GM19025 (cell line): ENCODE measurements at regions not wholly inside any gene's neighbourhood (a gene's known extent, or its start where the extent isn't known, plus 50 kb on each side); places are given as distances from the start of the nearest gene placed in this dataset.
"Not testable (repeated sequence)": the region's sequence is repeated elsewhere in the genome, so short reads cannot be mapped to it uniquely, and the experiment has no call there.

Experiments
- ATAC-seq: cut with Tn5 transposase; IDR thresholded peaks from one replicate; pipeline ENCODE4 v1.9.1; 2021; ENCODE audit warnings: mild to moderate bottlenecking, low read depth, moderate library complexity; ENCODE audit not compliant: unreplicated experiment

DNA sequence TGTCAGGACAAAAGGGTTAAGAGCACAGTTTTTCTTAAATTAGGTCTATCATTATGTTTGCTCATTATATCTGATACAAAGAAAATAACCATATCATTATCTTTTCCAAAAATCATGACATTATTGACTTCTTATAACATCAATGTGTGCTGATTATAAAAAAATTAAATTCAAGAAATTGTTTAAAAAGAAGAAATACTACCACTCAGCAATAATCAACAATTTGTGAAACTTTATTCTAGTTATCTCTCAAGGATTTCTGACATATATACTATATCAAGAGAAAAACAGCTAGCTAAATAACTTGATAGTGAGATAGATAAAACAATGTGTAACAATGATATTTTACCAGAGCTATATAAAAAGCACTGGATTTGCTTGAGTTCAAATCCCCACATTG, 360.7 kb upstream of the PHF14 start:
- ATAC-seq: no peak

DNA sequence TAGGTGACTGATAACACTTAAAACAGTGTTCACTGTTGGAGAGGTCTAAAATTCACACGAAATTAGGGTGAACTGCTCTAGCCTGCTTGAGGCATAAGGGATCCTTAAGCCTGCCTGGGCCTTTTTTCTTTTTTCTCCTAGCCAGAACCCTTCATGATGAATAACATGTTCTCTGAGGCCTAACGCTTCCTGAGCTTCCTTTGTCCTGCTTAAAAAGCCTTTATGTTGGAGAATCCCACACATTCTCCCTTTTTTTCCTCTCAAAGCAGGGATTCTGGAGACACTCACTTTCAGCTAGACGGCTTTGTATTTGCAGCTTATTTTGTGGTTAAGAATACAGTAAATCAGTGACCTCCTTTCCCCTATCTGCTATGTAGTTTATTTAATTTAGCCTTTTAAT, 354.7 kb upstream of the PHF14 start:
- ATAC-seq: no peak

GRCh38 chr7:10632712-10633111, 341.0 kb upstream of the PHF14 start:
- ATAC-seq: no peak

DNA sequence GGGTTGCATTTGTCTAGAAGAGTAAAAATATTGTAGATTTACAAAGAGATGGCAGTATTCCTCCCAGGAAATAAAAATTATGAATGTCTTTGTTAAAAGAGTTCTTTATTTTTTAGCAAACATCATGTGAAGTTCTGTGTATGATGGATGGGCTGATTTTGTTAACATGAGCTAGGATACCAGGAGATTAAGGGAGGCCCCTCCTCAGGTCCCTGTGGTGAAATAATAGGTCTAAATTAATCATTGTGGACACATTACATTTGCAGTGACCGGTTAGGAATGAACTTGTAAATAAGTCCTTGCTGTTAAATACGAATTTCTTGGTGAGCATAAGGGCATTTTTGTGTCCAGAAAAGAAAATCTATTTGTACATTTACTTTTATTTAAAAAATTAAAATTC, 339.4 kb upstream of the PHF14 start:
- no peak for ATAC-seq

GRCh38 chr7:10637991-10638390, 335.7 kb upstream of the PHF14 start:
- ATAC-seq: no peak

DNA sequence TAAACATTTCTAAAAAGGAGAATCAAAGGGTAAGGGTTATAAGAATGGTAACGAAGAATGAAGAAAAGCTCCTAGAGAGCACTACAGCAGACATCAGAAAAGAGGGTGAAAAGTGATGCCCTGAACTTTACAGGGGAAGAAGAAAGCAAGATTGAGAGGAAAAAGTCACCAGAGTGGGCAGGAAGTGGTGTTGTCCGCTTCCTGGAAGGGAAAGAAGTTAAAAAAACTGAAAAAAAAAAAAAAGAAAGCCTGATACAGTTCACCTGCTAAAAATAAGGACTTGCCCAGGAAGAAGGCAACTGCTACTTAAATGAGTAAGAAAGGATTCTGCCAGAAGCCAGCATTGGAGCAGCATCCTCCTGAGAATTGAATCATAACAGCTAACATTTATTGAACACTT, 330.1 kb upstream of the PHF14 start:
- no peak for ATAC-seq

- no peak for ATAC-seq
Observed at GRCh38 chr7:10644849-10645248, 328.8 kb upstream of the PHF14 start.

GRCh38 chr7:10646194-10646593, 327.5 kb upstream of the PHF14 start:
- ATAC-seq: no peak

DNA sequence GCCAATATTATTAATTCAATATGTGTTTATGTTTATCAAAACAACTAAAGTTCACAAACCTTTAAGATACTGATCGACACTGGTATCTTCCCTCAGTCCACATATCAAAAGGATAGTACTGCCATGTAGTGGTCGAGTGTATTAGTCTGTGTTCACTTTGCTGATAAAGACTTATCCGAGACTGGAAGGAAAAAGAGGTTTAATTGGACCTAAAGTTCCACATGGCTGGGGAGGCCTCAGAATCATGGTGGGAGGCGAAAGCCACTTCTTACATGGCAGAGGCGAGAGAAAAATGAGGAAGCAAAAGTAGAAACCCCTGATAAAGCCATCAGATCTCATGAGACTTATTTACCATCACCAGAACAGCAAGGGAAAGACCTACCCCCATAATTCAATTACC, 325.4 kb upstream of the PHF14 start:
- no peak for ATAC-seq

GRCh38 chr7:10649120-10649519, 324.6 kb upstream of the PHF14 start:
- not testable (repeated sequence) for ATAC-seq

DNA sequence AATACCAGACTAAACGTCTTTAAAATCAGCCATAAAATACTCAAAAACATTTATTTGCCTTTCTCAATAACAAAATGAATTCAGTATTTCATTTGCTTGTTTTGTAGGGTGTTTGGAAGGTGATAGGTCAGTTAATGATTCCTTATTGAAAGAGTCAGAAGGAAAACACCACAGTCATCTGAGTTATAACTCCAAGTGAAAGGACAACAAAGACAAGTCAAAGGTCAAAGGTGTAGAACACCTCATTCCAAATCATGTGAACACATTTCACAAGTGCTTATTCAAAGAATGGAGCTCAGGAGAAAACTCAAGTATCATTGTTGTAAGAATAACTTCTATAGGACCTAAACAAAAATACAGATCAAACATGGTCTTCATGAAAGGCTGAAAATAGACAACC, 318.6 kb upstream of the PHF14 start:
- ATAC-seq: no peak

GRCh38 chr7:10657201-10657600, 316.5 kb upstream of the PHF14 start:
- no peak for ATAC-seq

DNA sequence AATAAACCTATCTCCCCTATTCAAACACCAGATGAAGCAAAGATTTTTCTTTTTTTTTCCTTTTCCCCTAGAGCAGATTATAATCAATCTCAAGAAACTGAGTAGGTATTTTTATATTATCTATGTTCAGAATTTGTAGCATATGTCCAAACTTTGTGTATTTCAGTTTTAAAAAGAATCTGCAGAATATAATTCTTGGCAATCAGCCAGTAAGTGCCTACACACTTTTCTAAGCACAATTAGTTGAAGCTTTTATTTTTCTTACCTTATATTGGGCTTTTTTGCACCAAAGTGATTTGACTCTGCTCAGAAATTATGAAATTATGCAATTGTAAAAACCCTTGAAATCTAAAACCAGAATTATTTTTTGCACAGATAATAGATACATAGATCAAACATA, 315.8 kb upstream of the PHF14 start:
- ATAC-seq: no peak

GRCh38 chr7:10662491-10662890, 311.2 kb upstream of the PHF14 start:
- no peak for ATAC-seq

DNA sequence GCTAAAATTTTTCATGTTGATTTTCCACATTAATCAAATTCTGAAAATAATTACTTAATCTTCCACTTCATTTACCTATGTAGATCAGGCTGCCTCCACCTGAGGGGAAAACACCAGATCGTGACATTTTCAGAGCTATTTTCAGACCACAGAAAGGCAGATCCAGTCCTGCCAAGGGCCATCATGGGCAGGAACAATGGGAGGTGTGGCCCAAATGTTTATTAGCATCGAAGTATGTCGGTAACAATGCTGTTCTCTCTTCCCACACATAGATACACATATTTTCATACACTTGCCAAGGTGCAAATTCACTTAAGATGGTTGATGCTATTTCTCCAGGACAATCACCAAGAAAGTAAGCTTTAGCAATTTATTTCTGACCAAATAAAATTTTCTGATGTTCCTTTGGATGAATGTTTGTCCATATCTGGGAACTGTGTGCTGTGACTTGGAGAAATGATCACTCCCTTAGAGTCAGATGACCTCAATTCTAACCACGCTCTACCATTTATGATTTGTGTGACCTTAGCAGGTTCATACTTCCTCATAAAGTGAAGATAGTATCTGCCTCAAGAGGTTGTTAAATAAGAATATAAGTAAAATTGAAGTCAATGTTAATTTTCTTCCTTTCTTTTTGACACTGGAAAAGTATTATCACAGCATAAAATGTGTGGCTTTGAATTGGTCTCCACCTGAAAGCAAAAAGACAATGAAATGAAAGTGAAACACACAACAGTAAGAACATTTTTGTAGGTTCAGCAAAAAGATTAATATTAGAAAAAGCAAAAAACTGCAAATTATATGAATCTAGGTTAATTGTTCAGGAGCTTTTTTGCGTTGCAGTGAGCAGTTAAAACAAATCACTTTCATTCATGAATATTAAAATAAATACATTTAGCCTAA, 310.4 kb upstream of the PHF14 start:
- ATAC-seq: no peak

GRCh38 chr7:10672186-10672585, 301.5 kb upstream of the PHF14 start:
- ATAC-seq: no peak

DNA sequence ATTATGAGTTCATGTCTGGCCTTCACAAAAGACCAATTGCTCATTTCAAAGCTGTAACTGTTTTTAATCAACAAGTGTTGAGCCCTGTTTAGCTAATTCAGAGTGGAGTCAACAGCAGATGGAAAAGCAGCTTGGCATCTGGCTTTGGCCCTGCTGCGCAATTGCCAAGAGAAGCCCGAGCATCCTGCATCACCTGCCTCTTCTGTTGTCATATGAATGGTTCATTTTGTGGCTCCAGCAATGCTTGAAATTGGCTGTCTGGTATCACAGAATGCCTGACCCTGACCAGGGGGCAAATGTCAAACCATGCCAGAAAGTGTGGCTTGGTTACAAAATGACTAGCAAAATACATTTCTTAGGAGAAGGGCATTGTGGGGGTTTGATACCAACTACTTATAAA, 296.5 kb upstream of the PHF14 start:
- no peak for ATAC-seq

DNA sequence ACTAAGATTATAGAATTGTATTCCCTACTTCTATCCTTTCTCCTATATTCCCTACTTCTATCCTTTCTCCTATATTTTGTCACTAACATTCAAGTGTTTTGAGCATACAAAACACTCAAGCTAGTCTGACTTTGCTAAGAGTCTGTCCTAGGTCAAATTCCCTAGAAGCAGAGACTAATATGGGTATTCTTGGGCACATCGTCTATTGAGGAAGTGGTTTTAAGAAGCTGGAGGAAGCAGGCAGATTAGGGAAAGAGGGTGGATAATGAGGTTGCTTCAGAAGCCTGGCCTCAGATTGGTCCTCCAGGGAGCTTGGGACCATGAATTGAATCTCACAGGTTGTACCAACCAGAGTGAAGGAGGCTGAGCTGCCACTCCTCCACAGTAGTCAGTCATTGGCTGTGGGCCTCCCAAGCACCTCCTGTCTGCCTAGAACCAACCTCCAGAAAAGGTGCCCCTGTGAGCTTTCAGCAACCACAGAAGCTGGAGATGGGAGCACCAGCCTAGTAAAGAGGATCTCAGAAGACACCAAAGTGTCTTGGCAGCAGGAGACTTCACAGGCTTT, 295.9 kb upstream of the PHF14 start:
- ATAC-seq: no peak

GRCh38 chr7:10684606-10685005, 289.1 kb upstream of the PHF14 start:
- no peak for ATAC-seq

GRCh38 chr7:10685040-10685439, 288.6 kb upstream of the PHF14 start:
- ATAC-seq: no peak

- ATAC-seq: no peak
Observed at GRCh38 chr7:10688544-10688943, 285.1 kb upstream of the PHF14 start.

DNA sequence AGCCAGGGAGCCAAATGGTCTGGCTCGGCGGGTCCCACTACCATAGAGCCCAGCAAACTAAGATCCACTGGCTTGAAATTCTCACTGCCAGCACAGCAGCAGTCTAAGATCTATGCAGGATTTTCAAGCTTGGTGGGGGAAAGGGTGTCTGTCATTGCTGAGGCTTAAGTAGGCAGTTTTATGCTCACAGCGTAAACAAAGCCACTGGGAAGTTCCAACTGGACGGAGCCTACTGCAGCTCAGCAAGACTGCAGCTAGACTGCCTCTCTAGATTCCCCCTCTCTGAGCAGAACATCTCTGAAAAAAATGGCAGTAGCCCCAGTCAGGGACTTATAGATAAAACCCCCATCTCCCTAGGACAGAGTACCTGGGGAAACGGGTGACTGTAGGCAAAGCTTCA, 277.6 kb upstream of the PHF14 start:
- no peak for ATAC-seq
